Eye (tissue), 1 donor: ENCODE measurements at regions not wholly inside any gene's neighbourhood (a gene's known extent, or its start where the extent isn't known, plus 50 kb on each side); places are given as distances from the start of the nearest gene placed in this dataset.
A peak's percentile ranks its signal among the peaks of the same experiment; 100 is the strongest.
"Not testable (repeated sequence)": the region's sequence is repeated elsewhere in the genome, so short reads cannot be mapped to it uniquely, and the experiment has no call there.

Experiments used
- DNase-seq: peaks from one replicate; pipeline ENCODE4 v3.0.0-alpha.2; 2015

DNA sequence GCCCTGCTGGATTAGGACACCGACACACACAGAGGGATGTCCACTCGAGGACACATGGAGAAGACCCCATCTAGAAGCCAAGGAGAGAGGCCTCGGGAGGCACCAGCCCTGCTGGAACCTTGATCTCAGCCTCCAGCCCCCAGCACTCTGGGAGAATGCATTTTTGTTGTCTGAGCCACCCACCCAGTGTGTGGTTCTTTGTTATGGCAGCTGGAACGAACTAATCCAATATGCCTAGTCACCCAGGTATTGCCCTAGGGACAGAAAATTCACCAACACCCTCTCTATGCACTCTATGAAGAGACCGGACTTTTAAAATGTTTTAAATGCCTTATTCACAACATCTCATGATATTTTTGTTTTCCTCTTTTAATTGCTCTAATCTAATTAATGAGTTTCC lies 117.4 kb downstream of the CRYAA start:
- no peak for DNase-seq

DNA sequence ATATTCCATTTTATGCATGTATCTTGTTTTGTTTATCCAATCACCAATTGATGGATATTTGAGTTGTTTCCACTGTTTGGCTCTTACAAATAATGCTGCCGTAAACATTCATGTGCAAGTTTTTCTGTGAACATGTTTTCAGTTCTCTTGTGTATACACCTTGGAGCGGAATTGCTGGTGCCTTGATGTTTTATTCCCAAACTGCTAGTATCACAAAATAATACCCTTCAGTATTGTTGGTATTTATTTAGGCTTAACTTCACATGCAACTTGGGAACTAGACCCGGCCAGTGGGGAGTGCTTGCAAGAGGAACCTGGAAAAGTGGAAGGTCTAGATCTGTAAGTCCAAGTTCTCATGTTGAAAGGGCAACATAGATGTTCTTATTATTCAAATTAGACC lies 115.9 kb downstream of the CRYAA start:
- DNase-seq = no peak

DNA sequence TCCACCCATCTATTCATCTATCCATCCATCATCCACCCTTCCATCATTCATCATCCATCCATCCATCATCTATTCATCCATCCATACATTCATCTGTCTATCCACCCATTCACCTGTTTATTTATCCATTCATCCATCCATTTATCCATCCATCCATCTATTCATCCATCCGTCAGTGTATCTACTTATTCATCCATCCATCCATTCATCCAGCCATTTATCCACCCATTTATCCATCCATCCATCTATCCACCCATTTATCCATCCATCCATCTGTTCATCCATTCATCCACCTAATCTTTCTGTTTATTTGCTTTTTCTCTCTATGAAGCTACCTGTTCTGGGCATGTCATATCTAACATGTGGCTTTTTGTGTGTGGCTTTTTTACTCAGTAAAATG lies 115.4 kb downstream of the CRYAA start:
- no peak for DNase-seq

DNA sequence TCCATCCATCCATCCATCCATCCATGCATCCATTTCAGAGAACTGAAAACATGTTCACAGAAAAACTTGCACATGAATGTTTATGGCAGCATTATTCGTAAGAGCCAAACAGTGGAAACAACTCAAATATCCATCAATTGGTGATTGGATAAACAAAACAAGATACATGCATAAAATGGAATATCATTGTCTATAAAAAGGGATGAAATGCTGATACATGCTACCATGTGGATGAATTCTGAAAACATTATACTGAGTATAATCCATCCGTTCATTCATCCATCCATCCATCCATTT lies 115.1 kb downstream of the CRYAA start:
- DNase-seq = not testable (repeated sequence)

DNA sequence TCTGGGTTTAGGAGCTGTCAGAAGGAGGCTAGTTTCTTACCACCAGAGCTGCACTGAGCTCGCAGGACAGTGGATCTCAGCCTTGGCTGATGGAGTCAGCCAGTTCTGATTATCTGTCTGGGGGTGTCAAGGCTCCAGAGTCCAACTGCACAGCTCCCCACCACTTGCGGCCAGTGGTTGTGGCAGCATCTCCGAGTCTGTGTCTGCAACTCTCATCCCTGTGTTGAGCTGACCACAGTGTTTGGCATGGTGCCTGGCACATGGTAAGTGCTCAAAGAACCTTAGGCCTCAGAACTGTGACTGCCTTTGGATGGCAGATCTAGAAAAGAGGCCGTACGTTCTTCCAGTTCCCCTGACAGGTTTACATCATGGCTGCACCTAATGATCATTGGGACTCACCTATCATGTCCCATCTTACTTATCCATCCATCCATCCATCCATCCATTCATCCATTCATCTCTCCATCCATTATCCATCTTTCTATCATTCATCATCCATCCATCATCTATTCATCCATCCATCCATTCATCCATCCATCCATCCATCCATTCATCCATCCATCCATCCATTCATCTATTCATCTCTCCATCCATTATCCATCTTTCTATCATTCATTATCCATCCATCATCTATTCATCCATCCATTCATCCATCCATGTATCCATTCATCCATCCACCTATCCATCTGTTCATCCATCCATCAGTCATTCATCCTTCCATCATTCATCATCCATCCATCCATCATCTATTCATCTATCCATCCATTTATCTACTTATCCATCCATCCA lies 114.5 kb downstream of the CRYAA start:
- DNase-seq = no peak

DNA sequence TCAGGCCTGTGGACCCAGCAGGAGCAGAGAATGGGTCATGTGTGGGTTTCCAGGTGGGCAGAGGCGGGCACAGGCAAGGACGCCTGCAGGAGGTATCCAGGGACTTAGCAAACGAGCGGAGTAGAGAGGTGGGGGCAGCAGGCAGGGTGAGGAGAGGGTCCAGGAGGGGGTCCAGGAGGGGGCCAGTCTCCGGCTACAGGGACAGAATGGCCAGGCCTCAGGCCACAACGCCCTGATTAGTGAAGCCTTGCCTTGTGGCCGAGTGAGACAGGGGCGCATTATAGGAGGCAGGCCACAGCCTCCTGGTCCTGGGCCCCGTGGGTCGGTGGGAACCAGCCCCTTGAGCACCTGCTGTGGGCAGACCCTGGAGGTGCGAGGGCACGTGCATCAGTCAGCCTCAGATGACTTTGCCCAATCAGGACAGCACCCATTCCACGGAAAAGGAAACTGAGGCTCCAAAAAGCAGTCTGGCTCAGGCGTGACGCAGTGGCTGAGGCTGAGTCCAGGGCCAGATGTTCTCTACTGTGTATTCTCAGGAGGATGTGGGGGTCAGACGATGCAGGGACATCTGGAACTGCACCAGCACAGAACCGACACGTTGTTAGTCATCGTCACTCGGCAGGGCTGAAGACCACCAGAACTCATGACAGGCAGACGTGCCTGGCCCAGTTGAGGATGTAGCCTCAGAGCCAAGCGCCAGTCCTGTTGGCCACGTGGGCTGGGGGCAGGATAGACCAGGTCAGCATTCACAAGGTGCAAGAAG lies 113.7 kb downstream of the CRYAA start:
- DNase-seq = no peak

DNA sequence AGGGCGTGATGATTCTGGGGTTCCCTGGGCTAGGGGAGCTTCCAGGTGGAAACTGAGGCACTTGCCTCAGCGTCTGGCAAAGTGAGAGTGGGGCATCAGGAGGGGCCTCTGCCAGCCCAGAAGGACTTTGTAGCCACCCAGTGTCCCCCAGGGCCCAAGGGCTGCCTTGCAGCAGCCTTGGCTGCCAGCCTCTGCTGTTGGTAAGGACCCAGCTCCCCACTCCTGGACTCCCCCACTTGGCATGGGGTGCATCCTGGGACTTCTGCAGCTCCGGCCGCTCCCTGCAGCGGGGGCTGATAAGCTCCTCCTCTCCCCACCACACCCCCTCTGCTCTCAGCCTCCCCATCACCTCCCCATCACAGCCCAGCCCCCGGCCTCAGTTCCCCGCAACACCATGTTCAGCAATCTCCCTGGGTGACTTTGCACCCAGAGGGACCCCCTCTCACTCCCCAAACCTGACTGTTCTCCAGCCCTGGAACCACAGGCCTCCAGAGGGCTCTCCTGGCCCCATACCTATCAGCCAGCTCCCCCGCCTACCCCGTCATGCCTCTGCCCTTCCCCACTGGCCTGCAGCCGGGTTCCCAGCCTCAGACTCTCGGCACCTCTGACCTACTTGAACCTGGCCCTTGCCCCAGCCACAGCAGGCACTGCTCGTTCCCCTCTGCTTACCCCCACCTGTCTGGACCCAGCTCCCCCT lies 113.0 kb downstream of the CRYAA start:
- no peak for DNase-seq

DNA sequence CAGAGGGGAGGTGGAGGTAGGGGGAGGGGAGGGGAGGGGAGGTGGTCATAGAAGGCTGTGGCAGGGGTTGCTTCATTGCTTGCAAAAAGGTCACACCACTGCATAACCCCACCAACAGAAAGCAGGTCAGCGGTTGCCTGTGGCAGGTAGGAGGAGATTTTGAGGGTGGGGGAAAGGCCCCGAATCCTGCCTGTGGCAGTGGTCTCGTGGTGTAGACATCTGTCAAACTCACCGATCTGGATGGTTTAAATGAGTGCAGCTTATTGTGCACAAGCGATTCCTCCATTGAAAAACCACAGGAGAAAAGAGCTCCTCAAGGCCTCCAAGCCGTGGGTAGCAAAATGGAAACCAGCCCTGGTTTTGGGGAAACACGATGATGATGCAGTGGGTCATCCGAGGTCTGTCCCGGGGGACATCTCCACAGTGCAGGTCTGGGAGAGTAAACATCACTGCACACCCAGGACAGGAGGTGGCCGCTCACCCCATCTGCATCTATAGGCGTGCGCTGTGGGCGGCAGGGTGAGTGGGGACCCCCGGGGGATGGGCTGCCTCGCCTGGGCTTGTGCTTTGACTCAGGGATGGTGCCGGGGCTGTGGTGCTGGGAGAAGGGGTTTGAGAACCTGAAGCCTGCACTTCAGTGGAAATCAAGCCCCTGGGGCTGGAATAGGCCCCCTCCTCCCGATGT lies 112.3 kb downstream of the CRYAA start:
- DNase-seq = no peak

DNA sequence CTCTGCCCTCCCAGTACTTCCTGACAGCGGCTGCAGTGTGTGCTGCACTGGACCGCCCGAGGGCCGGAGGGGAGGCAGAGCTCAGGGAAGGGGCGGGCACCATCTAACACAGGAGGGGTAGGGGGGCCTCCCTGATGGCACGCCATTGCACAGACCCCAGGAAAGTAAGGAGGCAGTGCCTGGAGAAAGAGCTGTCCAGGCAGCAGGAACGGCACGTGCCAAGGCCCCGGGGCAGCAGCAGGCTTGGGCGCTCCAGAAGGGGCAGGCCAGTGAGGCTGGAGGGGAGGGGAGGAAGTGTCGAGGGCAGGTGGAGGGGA lies 110.7 kb downstream of the CRYAA start:
- DNase-seq = no peak

DNA sequence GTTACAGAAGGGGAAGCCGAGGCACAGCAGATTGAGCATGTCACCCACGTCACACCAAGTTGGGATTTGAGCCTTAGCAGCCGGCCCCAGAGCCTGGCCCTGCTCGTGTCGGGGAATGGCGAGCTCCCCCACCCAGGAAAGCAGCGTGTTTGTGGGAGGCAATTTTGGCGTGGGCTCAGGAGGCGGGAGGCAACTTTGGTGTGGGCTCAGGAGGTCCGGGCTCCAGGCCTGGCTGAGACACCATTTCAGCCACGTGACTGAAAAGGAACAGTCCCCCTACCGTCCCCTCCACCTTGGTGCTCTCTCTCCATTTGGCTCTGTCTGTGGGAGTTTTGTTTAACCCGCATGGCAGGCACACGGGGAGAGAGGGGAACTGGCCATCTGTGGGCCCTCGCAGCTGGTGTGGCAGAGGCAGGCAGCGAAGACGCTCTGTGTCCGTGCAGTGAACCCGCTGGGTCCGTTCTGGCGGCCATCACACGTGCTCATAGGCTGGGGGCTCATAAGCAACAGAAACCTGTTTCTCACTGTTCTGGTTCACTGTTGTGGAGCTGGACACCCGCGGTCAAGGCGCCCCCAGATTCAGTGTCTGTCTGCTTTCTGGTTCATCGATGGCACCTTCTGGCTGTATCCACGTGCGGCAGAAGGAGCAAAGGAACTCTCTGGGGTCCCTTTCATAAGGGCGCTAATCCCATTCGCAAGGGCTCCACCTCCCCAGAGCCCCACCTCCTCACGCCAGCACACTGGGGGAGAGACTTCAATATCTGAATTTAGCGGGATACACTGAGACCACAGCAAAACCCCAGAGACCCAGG lies 110.2 kb downstream of the CRYAA start:
- no peak for DNase-seq

DNA sequence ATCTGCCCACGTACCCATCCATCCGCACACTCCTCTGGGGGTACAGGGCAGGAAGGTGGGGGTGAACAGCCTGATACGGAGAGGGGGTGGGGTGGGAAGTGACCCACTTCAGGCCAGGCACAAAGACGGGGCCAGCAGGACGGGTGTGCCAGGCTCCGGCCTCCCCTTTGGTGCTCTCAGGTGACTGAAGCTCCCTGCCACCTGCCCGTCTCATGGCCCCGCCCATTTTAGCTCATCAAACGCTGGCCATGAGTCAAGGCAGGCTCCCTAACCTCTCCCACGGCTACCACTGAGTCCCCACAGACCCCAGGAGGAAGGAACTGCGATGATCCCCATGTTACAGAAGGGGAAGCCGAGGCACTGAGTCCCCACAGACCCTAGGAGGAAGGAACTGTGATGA lies 109.6 kb downstream of the CRYAA start:
- no peak for DNase-seq

DNA sequence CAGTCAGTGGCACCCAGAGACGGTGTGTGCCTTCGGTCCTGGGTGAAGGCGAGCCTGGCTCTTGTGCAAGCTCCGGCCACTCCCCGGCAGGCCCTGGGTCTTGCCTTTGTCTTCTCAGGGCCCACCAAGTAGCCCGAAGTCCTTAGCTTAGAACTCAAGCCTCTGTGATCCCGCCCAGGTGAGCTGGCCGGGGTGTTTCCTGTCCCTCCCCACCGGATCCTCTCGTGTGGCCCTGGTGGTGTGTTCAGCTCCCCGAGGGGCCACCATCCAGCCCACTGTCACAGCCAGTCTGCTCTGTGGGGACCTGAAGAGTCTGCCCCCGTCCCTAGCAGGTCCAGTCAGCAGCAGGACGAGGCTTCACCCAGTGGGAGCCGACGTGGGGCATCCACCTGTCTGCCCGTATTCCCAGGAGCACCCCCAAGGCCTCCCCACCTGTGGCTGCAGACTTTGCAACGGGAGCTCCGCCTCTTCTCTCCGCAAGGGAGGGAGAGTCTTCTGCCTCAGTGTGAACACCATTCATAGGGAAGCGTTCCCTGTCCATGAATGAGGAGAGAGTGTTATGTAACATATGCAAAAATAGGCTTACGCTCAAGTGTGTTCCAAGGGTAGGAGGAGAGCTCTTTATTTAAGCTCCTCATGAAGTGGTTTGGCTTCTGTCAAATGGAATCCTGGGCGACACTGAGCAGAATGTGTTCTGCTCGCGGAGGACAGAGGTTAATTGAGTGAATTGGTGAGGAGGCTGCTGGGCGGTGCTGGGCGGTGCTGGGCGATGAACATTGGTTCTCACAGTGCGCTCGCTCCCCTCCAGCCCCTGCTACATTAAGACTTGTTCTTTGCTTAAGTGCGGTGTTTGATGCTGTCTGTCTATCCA lies 108.9 kb downstream of the CRYAA start:
- peak; percentile 70 for DNase-seq

DNA sequence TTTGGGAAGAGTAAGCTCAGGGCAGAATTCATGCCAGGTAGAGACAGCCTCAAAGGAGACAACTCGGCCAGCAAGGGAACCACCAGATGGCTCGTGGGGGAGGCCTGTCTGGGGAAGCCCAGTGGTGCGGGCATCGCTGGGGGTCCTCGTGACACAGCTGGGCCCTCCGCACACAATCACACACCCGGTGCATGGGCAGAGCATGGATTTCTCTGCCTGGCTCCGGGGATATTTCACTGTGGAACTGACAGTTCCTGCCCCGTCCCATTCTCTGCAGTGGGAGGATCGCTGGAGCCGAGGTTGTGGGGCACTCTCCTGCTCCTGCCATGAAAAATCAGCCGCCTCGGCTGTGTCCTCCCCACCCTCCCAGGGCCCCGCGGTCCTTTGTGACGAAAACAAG lies 108.0 kb downstream of the CRYAA start:
- no peak for DNase-seq

DNA sequence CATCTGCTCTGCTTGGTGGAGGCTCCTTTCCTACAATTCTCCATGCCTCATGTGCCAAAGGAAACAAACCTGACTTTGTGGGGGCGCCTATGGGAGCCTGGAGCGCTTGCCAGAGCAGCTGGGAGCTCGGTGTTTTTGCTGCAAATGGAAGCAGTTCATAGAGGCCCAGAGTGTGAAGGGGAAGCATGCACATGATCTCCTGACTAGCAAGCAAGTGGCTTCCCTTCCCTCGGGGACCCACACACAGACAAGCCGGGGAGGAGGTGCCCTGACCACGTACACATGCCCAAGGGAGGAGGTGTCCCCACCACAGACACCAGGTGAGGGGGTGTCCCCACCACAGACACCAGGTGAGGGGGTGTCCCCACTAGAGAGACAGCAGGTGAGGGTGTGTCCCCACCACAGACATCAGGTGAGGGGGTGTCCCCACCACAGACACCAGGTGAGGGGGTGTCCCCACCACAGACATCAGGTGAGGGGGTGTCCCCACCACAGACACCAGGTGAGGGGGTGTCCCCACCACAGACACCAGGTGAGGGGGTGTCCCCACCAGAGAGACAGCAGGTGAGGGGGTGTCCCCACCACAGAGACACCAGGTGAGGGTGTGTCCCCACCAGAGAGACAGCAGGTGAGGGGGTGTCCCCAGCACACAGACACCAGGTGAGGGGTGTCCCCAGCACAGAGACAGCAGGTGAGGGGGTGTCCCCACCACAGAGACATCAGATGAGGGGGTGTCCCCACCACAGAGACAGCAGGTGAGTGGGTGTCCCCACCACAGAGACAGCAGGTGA lies 106.8 kb downstream of the CRYAA start:
- DNase-seq = peak; percentile 61

DNA sequence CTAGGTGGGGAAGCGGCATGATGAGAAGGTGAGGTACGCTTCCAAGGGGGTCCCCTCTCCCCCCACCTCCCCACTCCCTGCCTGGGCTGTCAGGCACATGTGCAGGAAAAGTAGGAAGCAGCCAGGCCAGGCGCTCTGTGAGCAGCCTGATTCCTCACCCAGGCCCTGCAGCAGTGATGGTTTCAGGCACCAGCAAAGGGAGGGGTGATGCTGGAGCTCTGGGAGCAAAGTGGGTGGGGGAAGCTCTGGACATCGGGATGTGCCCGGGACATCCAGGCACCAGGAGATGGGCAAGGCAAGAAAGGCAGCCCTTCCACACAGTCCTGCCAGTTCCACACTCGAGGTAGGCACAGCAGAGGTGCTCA lies 106.1 kb downstream of the CRYAA start:
- DNase-seq = no peak

DNA sequence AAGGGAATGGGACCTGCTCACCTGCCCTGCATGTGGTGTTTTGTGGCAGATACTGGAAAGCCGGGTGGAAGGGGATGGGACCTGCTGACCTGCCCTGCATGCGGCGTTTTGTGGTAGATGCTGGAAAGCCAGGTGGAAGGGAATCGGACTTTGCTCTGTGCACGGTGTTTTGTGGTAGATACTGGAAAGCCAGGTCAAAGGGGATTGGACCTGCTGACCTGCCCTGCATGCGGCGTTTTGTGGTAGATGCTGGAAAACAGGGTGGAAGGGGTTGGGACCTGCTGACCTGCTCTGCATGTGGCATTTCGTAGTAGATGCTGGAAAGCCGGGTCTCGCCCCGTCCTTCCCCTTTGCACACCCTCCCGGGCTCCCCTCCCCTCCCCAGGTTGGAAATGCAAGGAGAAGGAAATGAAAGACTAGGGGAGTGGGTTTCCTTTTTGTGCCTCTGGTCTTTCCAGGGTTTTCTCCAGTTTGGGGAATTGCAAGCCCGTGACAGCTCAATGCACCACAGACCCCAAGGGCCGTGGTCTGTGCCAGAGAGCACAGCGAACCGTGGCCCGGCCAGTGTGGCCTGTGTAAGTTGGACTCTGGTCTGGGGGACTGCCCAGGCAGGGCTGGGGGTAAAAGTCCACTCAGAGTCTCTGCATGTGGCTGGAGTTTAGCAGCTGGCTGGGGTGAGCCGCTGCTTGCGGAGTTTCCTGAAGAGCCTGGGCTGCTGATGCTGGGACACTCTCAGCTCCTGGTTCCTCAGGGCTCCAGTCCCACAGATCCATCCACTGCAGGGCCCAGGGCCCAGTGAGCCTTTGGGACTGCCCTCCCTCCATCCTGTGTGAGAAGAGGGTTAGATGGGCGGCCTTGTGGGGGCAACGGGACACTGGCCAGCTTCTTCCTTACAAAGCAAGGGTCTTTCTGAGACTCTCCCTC lies 105.5 kb downstream of the CRYAA start:
- DNase-seq = no peak

DNA sequence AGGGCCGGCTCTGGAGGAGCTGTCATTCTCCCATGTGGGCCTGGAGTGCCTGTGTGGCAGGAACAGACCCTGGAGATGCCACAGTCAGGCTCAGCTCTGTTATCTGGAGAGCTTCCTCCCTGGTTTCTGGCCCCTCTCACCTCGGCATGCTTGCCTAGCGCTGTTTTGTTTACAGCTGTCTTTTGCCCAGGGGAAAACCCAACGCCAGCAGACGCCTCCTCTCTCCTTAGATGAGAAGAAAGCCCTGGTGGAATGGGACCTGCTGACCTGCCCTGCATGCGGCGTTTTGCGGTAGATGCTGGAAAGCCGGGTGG lies 104.9 kb downstream of the CRYAA start:
- no peak for DNase-seq

DNA sequence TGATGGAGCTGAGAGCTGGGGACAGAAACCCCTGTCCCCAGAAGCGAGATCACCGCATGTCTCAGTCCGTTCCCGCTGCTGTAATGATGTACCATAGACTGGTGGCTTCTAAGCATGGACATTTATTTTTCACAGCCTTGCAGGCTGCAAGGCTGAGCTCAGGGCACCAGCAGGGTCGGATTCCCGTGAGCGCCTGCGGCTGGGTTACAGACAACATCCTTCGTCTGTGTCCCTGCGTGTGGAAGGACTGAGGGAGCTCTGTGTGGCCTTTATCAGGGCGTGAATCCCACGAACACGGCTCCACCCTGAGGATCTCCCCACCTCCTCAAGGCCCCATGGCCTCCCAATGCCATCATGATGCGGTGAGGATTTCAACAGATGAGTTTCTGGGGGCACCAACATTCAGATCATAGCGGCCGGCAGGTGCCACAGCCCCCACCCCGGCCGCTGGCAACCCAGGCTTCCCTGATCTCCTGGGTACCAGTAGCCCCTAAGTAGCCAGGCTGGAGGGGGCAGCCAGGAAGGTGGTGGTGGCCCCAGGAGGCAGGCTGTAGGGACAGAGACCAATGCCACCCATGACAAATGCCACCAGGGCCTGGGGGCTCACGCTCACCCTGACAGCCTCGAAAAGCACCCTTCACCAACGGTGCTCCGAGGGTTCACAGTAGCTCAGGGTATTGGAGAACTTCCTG lies 104.4 kb downstream of the CRYAA start:
- DNase-seq = no peak

DNA sequence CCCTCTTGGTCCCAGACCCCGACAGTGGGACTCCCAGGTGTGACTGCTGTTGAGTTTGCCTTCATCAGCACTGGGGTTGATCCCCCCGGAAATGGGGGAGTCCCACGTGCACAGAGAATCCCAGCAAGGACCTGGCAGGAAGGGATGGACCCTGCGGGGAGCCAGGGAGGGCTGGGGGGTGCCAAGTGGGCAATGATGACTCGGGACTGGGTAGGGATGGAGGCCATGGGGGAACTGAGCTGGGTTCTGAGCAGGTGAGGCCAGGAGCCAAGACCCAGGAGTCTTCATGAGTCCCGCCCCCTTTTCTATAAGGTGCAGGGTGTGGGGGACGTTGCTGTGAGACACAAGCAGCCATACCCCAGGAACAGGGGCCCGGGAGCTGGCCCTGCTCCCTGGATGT lies 103.8 kb downstream of the CRYAA start:
- no peak for DNase-seq
